GM12878 (cell line): ENCODE measurements at regions not wholly inside any gene's neighbourhood (a gene's known extent, or its start where the extent isn't known, plus 50 kb on each side); places are given as distances from the start of the nearest gene placed in this dataset.
A peak's percentile ranks its signal among the peaks of the same experiment; 100 is the strongest.

Experiments
- ATAC-seq: fragments of 200-7000 bp; cut with Tn5 transposase; 3 replicates; pipeline ENCODE4 v1.9.1; 2020; ENCODE audit warnings: mild to moderate bottlenecking, moderate library complexity
- BruUV-seq: library from RNA; stranded (reverse); fragments of 400-500 nt; replicated peaks from 2 replicates; lab custom pipeline; 2021; lab: Mats Ljungman, UMichigan
- CTCF ChIA-PET: fragments of 300-600 bp; sonication (Branson Sonifier 250); formaldehyde crosslinking; extraction: SDS; loops from one replicate; lab custom pipeline; 2021; ENCODE audit warnings: inconsistent platforms; lab: Yijun Ruan, JAX
- POLR2A ChIA-PET: fragments of 350-600 bp; formaldehyde crosslinking; extraction: SDS; loops from one replicate; lab custom pipeline; 2021; ENCODE audit warnings: inconsistent platforms; lab: Charles Lee
- RAD21 ChIA-PET: fragments of 300-600 bp; sonication (Branson Sonifier 250); formaldehyde crosslinking; loops from one replicate; lab custom pipeline; 2023; ENCODE audit warnings: antibody characterized with exemption; ENCODE audit not compliant: unreplicated experiment; lab: Charles Lee
- SMC1A ChIA-PET: fragments of 300-600 bp; sonication (Branson Sonifier 250); formaldehyde crosslinking; loops from one replicate; lab custom pipeline; 2023; ENCODE audit not compliant: unreplicated experiment, uncharacterized antibody; lab: Charles Lee
- DNase-seq: peaks from one replicate; pipeline ENCODE4 v3.0.0-alpha.2; 2011; ENCODE audit warnings: low read depth, low spot score
- FAIRE-seq: peaks from 3 replicates; lab custom pipeline; 2011; peaks lifted over from hg19 to GRCh38; lab: Jason Lieb, UNC
- H2AFZ ChIP-seq: 2 replicates; pipeline ENCODE4 v1.6.0; 2011; ENCODE audit warnings: low read depth, low read length, control low read depth; ENCODE audit not compliant: control insufficient read depth
- H3K27ac ChIP-seq: 2 replicates; pipeline ENCODE4 v1.5.1; 2011; ENCODE audit warnings: control low read depth; ENCODE audit not compliant: control insufficient read depth, insufficient read depth
- H3K27me3 ChIP-seq, 2 experiments: replicated peaks in 1 of 2; 2 replicates each; pipeline versions ENCODE4 v1.6.0 to v1.6.1; 2011; ENCODE audit warnings: low read length in 1 of 2; ENCODE audit not compliant: control insufficient read depth in 2 of 2, insufficient read depth in 2 of 2
- H3K36me3 ChIP-seq, 2 experiments: 2 replicates each; pipeline ENCODE4 v1.5.1; 2011; ENCODE audit warnings: low read length in 1 of 2; ENCODE audit not compliant: control insufficient read depth in 2 of 2, insufficient read depth in 2 of 2
- H3K4me1 ChIP-seq: 2 replicates; pipeline ENCODE4 v1.6.1; 2011; ENCODE audit warnings: mild to moderate bottlenecking, low read length, moderate library complexity, mixed read lengths; ENCODE audit not compliant: control insufficient read depth, insufficient read depth
- H3K4me2 ChIP-seq: 2 replicates; pipeline ENCODE4 v1.6.0; 2011; ENCODE audit warnings: control low read depth; ENCODE audit not compliant: control insufficient read depth, insufficient read depth
- H3K4me3 ChIP-seq: fragments of 200-600 bp; sonication (generic); 2 replicates; pipeline ENCODE4 v1.5.1; 2016
- H3K79me2 ChIP-seq: 2 replicates; pipeline ENCODE4 v1.6.0; 2011; ENCODE audit warnings: low read length; ENCODE audit not compliant: control insufficient read depth, insufficient read depth
- H3K9ac ChIP-seq: 2 replicates; pipeline ENCODE4 v1.8.0; 2011; ENCODE audit warnings: low read length, control low read depth, mixed read lengths; ENCODE audit not compliant: control insufficient read depth, insufficient read depth
- H3K9me3 ChIP-seq: replicated peaks from 3 replicates; pipeline ENCODE4 v1.5.1; 2011; ENCODE audit warnings: mild to moderate bottlenecking, low read length; ENCODE audit not compliant: control insufficient read depth, insufficient read depth
- H4K20me1 ChIP-seq: 2 replicates; pipeline ENCODE4 v1.6.0; 2011; ENCODE audit not compliant: control insufficient read depth, insufficient read depth
- CBFB ChIP-seq: IDR thresholded peaks from 2 replicates; pipeline ENCODE4 v1.6.1; 2016; ENCODE audit warnings: antibody characterized with exemption, low read depth
- IKZF2 ChIP-seq, 2 experiments: fragments of 450-650 bp; IDR thresholded peaks; 2 replicates each; pipeline ENCODE4 v1.6.1; 2017; ENCODE audit warnings: mild to moderate bottlenecking in 2 of 2, moderate library complexity in 2 of 2
- NFXL1 ChIP-seq: fragments of 450-650 bp; IDR thresholded peaks from 2 replicates; pipeline ENCODE4 v1.6.1; 2017; ENCODE audit warnings: antibody characterized with exemption, mild to moderate bottlenecking, borderline replicate concordance
- PML ChIP-seq: IDR thresholded peaks from 2 replicates; pipeline ENCODE4 v1.6.1; 2012; ENCODE audit warnings: low read length, inconsistent platforms
- SIN3A ChIP-seq: IDR thresholded peaks from 2 replicates; pipeline ENCODE4 v1.6.1; 2012; ENCODE audit warnings: low read depth, low read length, improper control_type of control experiment
- SPI1 ChIP-seq: IDR thresholded peaks from 2 replicates; pipeline ENCODE4 v1.6.1; 2011; ENCODE audit warnings: low read depth, mild to moderate bottlenecking, low read length, moderate library complexity, borderline replicate concordance; ENCODE audit not compliant: insufficient read depth
- SUZ12 ChIP-seq: fragments of 200-600 bp; sonication (generic); IDR thresholded peaks from one replicate; pipeline ENCODE4 v1.6.1; 2018; ENCODE audit warnings: antibody characterized with exemption, mild to moderate bottlenecking; ENCODE audit not compliant: unreplicated experiment
- WGBS: methylation state at CpG from one replicate; pipeline ENCODE4 v1.1.6; 2016; ENCODE audit warnings: low lambda C conversion rate; ENCODE audit not compliant: insufficient replicate concordance, insufficient coverage; ENCODE audit errors: missing lambda C conversion rate; 5-methylcytosine and 5-hydroxymethylcytosine counted together
- in situ Hi-C: fragments of 300-500 bp; cut with MboI; formaldehyde crosslinking; loops from 9 replicates; pipeline ENCODE4 v1.14.3; 2018; ENCODE audit warnings: mixed read lengths
- intact Hi-C: fragments of 100-400 bp; cut with micrococcal nuclease; formaldehyde crosslinking; loops from one replicate; pipeline ENCODE4 v1.14.2; 2022; ENCODE audit not compliant: unreplicated experiment
- TF ChIP-seq, protein P1 (sequence below): fragments of 450-650 bp; formaldehyde crosslinking; IDR thresholded peaks from 2 replicates; pipeline ENCODE4 v1.4.0; 2022; ENCODE audit warnings: mild to moderate bottlenecking, moderate library complexity

DNA sequence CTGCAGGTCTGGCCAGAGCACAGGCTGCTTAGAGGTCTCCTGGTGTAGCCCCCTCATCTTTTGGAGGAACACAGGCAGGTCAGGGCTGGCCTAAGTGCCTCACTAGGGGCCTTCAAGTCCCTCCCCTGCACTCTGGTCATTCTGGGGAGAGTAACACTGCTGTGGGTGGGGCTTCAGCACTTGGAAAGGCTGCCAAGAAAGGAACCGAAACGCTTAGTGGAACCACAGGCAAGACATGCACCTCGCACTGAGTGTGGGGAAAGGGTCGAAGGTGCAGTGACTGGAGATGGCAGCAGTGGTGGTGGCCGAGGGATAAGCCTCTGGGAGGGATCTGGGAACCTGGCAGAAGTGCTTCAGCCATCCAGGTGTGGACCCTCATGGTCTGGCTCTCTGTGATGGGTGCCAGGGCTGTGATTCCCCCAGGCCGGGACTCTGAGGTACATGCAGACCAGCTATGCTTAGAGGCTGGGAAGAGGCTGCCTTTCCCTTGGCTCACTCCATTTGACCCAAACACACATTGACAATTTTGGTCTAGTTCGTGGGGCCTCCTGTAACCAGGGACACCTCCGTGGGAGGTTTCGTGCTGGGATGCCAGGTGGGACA, 182.9 kb upstream of the CSF3R start:
- CTCF ChIA-PET = interaction anchor here (1.8 kb wide), 1 partner anchor 14 kb away, joined by 7 read pairs; no protein-coding TSS in a partner anchor
- in situ Hi-C loops (no loop called here), intact Hi-C loops (no loop called here)
- SMC1A ChIA-PET = no interaction called here
- no peak for DNase-seq
- no peak overlapping the region for H3K27ac ChIP-seq
- TF ChIP-seq SPI1 (peak; percentile 76; the same call in 1 of the 2 replicates), NFXL1 (no peak), IKZF2 (IDR thresholded peaks at IDR 0.05) (peak in 1 of 2 experiments; percentile 13; a peak in 1 of 4 replicates)
- 11% methylated on average over 9 of the region's 9 CpGs for WGBS
- no peak overlapping the region for H3K4me3 ChIP-seq
- POLR2A ChIA-PET = no interaction called here
- peak; percentile 92 for ATAC-seq
- H3K4me2 ChIP-seq = no peak overlapping the region
- H2AFZ ChIP-seq = no peak overlapping the region
- no peaks in the 10 kb centered on the region for H4K20me1 ChIP-seq
- no TSS peak for BruUV-seq
- no peak overlapping the region for H3K9ac ChIP-seq
- no peaks in the 10 kb centered on the region for H3K79me2 ChIP-seq
- H3K4me1 ChIP-seq = no peaks in the 10 kb centered on the region
- no peak for FAIRE-seq
- RAD21 ChIA-PET = no interaction called here
- H3K9me3 ChIP-seq = no peaks in the 10 kb centered on the region
- H3K27me3 ChIP-seq = peaks cover 0 to 11% of the 10 kb centered on the region in 2 experiments
- H3K36me3 ChIP-seq = no peaks in the 10 kb centered on the region

DNA sequence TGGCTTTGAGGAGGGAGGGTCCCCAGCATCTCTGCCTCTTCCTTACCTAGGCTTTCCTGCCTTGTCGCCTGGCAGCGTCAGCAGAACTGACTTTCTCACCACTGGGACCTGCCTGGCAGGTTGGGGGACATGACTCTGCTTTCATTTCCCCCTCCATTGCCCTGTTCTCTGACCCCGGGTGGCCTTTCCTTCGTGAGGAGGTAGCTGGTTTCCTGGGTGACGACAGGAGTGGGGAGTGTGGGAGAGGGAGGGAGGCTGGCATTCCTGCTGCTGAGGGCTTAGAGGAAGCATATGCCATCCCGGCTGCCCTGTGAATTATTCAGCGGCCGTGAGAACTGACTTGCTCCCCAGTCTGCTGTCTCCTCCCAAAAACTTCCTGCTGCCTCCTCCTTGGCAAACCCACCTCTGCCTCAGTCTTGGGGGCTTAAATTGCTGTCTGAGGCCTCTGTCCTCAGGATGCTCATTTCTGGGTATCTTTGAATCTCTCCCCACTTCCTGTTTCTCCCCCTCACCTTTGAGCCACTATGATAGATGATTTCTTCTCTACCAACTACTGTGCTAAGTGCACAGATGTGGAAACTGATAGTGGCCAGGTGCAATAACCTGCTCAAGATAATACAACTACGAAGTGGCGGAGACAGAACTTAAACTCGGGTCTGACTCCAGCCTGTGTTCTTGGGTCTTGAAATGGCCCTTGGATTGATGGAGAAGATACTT, 182.0 kb upstream of the CSF3R start:
- ChIA-PET CTCF (interaction anchor here (1.8 kb wide), 1 partner anchor 13 kb away, joined by 7 read pairs; no protein-coding TSS in a partner anchor), POLR2A (no interaction called here), RAD21 (no interaction called here), SMC1A (no interaction called here)
- in situ Hi-C loops = no loop called here
- no peak for FAIRE-seq
- no peaks in the 10 kb centered on the region for H3K4me1 ChIP-seq
- H3K9ac ChIP-seq = no peak overlapping the region
- no peak overlapping the region for H2AFZ ChIP-seq
- no peak for DNase-seq
- H4K20me1 ChIP-seq = no peaks in the 10 kb centered on the region
- 24% methylated on average over 11 of the region's 11 CpGs for WGBS
- H3K4me3 ChIP-seq = no peak overlapping the region
- ATAC-seq = peak; percentile 32; the same call in 2 of the 3 replicates
- no TSS peak for BruUV-seq
- no peaks in the 10 kb centered on the region for H3K79me2 ChIP-seq
- no peaks in the 10 kb centered on the region for H3K9me3 ChIP-seq
- H3K4me2 ChIP-seq = no peak overlapping the region
- intact Hi-C loops = no loop called here
- H3K36me3 ChIP-seq = no peaks in the 10 kb centered on the region
- TF ChIP-seq SPI1 (peak; percentile 57; the same call in 1 of the 2 replicates), SIN3A (no peak), SUZ12 (no peak), CBFB (no peak), PML (no peak)
- TF ChIP-seq, protein P1, sequence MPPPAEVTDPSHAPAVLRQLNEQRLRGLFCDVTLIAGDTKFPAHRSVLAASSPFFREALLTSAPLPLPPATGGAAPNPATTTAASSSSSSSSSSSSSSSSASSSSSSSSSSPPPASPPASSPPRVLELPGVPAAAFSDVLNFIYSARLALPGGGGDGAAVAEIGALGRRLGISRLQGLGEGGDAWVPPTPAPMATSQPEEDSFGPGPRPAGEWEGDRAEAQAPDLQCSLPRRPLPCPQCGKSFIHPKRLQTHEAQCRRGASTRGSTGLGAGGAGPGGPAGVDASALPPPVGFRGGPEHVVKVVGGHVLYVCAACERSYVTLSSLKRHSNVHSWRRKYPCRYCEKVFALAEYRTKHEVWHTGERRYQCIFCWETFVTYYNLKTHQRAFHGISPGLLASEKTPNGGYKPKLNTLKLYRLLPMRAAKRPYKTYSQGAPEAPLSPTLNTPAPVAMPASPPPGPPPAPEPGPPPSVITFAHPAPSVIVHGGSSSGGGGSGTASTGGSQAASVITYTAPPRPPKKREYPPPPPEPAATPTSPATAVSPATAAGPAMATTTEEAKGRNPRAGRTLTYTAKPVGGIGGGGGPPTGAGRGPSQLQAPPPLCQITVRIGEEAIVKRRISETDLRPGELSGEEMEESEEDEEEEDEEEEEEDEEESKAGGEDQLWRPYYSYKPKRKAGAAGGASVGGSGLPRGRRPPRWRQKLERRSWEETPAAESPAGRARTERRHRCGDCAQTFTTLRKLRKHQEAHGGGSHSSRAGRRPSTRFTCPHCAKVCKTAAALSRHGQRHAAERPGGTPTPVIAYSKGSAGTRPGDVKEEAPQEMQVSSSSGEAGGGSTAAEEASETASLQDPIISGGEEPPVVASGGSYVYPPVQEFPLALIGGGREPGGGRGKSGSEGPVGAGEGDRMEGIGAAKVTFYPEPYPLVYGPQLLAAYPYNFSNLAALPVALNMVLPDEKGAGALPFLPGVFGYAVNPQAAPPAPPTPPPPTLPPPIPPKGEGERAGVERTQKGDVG (CRISPR knock-in tag) = no peak
- TF ChIP-seq, all 136 proteins: peak for 1
- no peak overlapping the region for H3K27ac ChIP-seq
- peaks cover 0 to 11% of the 10 kb centered on the region in 2 experiments; a peak in 3 of 4 replicates for H3K27me3 ChIP-seq
